ENCODE measurements at regions not wholly inside any gene's neighbourhood (a gene's known extent, or its start where the extent isn't known, plus 50 kb on each side); places are given as distances from the start of the nearest gene placed in this dataset.

- Histone ChIP-seq H4K20me1 (ENCODE audit: insufficient read depth, low read length) (no peaks in the 10 kb centered on the region), H3K9me3 (ENCODE audit: low read length) (no peaks in the 10 kb centered on the region), H3K27me3 (ENCODE audit: insufficient read depth, low read length) (no peaks in the 10 kb centered on the region), H3K4me1 (ENCODE audit: insufficient read depth, low read length, severe bottlenecking) (no peaks in the 10 kb centered on the region), H2AFZ (ENCODE audit: low read length) (no peak overlapping the region), H3K27ac (ENCODE audit: low read depth, low read length, poor library complexity, severe bottlenecking) (no peak overlapping the region), H3K79me2 (ENCODE audit: insufficient read depth, low read length) (no peaks in the 10 kb centered on the region), H3K4me3 (ENCODE audit: low read depth, low read length, poor library complexity, severe bottlenecking) (no peak overlapping the region), H3K9me2 (ENCODE audit: low read depth, low read length) (no peaks in the 10 kb centered on the region), H3K36me3 (ENCODE audit: insufficient read depth, low read length) (no peaks in the 10 kb centered on the region), H3K9ac (ENCODE audit: low read length) (no peak overlapping the region), H3K4me2 (ENCODE audit: low read length) (no peak overlapping the region), H3F3A (ENCODE audit: insufficient read depth, low read length) (no peaks in the 10 kb centered on the region)
- TF ChIP-seq EZH2 (IDR thresholded peaks at IDR 0.05; ENCODE audit: borderline replicate concordance, low read length): no peak
- TF ChIP-seq CTCF (IDR thresholded peaks at IDR 0.05; ENCODE audit: low read length): no peak
Observed at GRCh38 chr6:121533321-121533841, 97.9 kb downstream of the GJA1 start.

GRCh38 chr6:121535777-121536176 is 100.3 kb downstream of the GJA1 start:
- no peaks in the 10 kb centered on the region for H4K20me1 ChIP-seq (ENCODE audit: insufficient read depth, low read length)
- no peaks in the 10 kb centered on the region for H3K9me2 ChIP-seq (ENCODE audit: low read depth, low read length)
- H3K4me3 ChIP-seq (ENCODE audit: low read depth, low read length, poor library complexity, severe bottlenecking): no peak overlapping the region
- H3K4me2 ChIP-seq (ENCODE audit: low read length): no peak overlapping the region
- TF ChIP-seq EZH2 (IDR thresholded peaks at IDR 0.05; ENCODE audit: borderline replicate concordance, low read length): no peak
- TF ChIP-seq CTCF (IDR thresholded peaks at IDR 0.05; ENCODE audit: low read length): no peak
- no peaks in the 10 kb centered on the region for H3K27me3 ChIP-seq (ENCODE audit: insufficient read depth, low read length)
- H3K4me1 ChIP-seq (ENCODE audit: insufficient read depth, low read length, severe bottlenecking): no peaks in the 10 kb centered on the region
- no peaks in the 10 kb centered on the region for H3K36me3 ChIP-seq (ENCODE audit: insufficient read depth, low read length)
- no peak overlapping the region for H3K27ac ChIP-seq (ENCODE audit: low read depth, low read length, poor library complexity, severe bottlenecking)
- H3K9ac ChIP-seq (ENCODE audit: low read length): no peak overlapping the region
- H3K79me2 ChIP-seq (ENCODE audit: insufficient read depth, low read length): no peaks in the 10 kb centered on the region
- H2AFZ ChIP-seq (ENCODE audit: low read length): no peak overlapping the region
- no peaks in the 10 kb centered on the region for H3K9me3 ChIP-seq (ENCODE audit: low read length)
- no peaks in the 10 kb centered on the region for H3F3A ChIP-seq (ENCODE audit: insufficient read depth, low read length)

- TF ChIP-seq EZH2 (IDR thresholded peaks at IDR 0.05; ENCODE audit: borderline replicate concordance, low read length) (no peak), CTCF (IDR thresholded peaks at IDR 0.05; ENCODE audit: low read length) (no peak)
- Histone ChIP-seq H3K4me2 (ENCODE audit: low read length) (no peak overlapping the region), H3K9me2 (ENCODE audit: low read depth, low read length) (no peaks in the 10 kb centered on the region), H4K20me1 (ENCODE audit: insufficient read depth, low read length) (no peaks in the 10 kb centered on the region), H3F3A (ENCODE audit: insufficient read depth, low read length) (no peaks in the 10 kb centered on the region), H3K4me3 (ENCODE audit: low read depth, low read length, poor library complexity, severe bottlenecking) (no peak overlapping the region), H3K4me1 (ENCODE audit: insufficient read depth, low read length, severe bottlenecking) (no peaks in the 10 kb centered on the region), H2AFZ (ENCODE audit: low read length) (no peak overlapping the region), H3K79me2 (ENCODE audit: insufficient read depth, low read length) (no peaks in the 10 kb centered on the region), H3K9me3 (ENCODE audit: low read length) (no peaks in the 10 kb centered on the region), H3K27ac (ENCODE audit: low read depth, low read length, poor library complexity, severe bottlenecking) (no peak overlapping the region), H3K27me3 (ENCODE audit: insufficient read depth, low read length) (no peaks in the 10 kb centered on the region), H3K9ac (ENCODE audit: low read length) (no peak overlapping the region), H3K36me3 (ENCODE audit: insufficient read depth, low read length) (no peaks in the 10 kb centered on the region)
Observed at GRCh38 chr6:121536345-121536744, 100.9 kb downstream of the GJA1 start.

Data from OCI-LY1 (cell line).